ENCODE measurements at regions not wholly inside any gene's neighbourhood (a gene's known extent, or its start where the extent isn't known, plus 50 kb on each side); places are given as distances from the start of the nearest gene placed in this dataset.
"Not testable (repeated sequence)": the region's sequence is repeated elsewhere in the genome, so short reads cannot be mapped to it uniquely, and the experiment has no call there.

- no peak for TF ChIP-seq POLR2A (IDR thresholded peaks at IDR 0.05)
- no peak for TF ChIP-seq CTCF (IDR thresholded peaks at IDR 0.05)
- TF ChIP-seq POLR2AphosphoS5 (IDR thresholded peaks at IDR 0.05): no peak
- TF ChIP-seq EP300 (IDR thresholded peaks at IDR 0.05): no peak
- Histone ChIP-seq H3K27ac (no peak overlapping the region), H3K27me3 (no peaks in the 10 kb centered on the region), H3K4me3 (no peak overlapping the region), H3K4me1 (peaks cover 0 to 20% (median 16%) of the 10 kb centered on the region in 3 donors), H3K9me3 (no peaks in the 10 kb centered on the region), H3K36me3 (no peaks in the 10 kb centered on the region)
- ATAC-seq: no peak
- 64 to 78% methylated on average over 1 of the region's 1 CpG for WGBS, 2 donors (ENCODE audit: low coverage in 1 of 2)
These were observed 206.4 kb downstream of the RHOU start for GRCh38 chr1:228941666-228942065.

DNA sequence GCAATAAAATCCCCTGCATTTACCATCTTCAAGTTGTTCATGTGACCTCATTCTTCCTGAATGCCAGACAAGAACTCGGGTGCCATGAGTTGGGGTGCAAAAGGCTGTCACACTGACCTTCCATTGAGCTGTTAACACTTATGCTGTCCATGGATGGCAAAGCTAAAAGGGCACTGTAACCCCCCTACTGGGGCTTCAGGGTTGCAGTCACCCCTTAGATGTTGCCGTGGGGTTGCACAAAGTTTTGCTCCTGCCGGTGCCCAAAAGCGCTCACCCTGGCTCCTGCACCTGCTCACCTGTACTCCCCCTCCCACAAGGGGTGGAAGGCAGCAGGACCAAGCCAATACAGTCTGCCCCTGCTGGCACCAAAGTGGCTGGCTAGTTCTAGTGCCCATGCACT lies 208.2 kb downstream of the RHOU start:
- no CpG with 5 or more reads among the region's 4 CpGs for WGBS, 2 donors (ENCODE audit: low coverage in 1 of 2)
- Histone ChIP-seq H3K36me3 (no peaks in the 10 kb centered on the region), H3K9me3 (no peaks in the 10 kb centered on the region), H3K27me3 (no peaks in the 10 kb centered on the region), H3K27ac (no peak overlapping the region), H3K4me3 (no peak overlapping the region), H3K4me1 (peaks cover 0 to 2% (median under 1%) of the 10 kb centered on the region in 3 donors)
- no peak for TF ChIP-seq POLR2A (IDR thresholded peaks at IDR 0.05)
- no peak for TF ChIP-seq EP300 (IDR thresholded peaks at IDR 0.05)
- no peak for ATAC-seq

GRCh38 chr1:228944296-228944695 lies 209.0 kb downstream of the RHOU start:
- no peaks in the 10 kb centered on the region for H3K9me3 ChIP-seq
- 80 to 94% methylated on average over 1 to 2 of the region's 2 CpGs for WGBS, 2 donors (ENCODE audit: low coverage in 1 of 2)
- TF ChIP-seq EP300 (IDR thresholded peaks at IDR 0.05) (no peak), POLR2A (IDR thresholded peaks at IDR 0.05) (no peak), POLR2AphosphoS5 (IDR thresholded peaks at IDR 0.05) (no peak), CTCF (IDR thresholded peaks at IDR 0.05) (no peak)
- H3K27ac ChIP-seq: no peak overlapping the region
- no peak for ATAC-seq
- no peaks in the 10 kb centered on the region for H3K4me1 ChIP-seq
- H3K27me3 ChIP-seq: no peaks in the 10 kb centered on the region
- H3K4me3 ChIP-seq: no peak overlapping the region
- no peaks in the 10 kb centered on the region for H3K36me3 ChIP-seq

GRCh38 chr1:228944935-228945371 lies 209.7 kb downstream of the RHOU start:
- no peak overlapping the region for H3K27ac ChIP-seq
- no peak for TF ChIP-seq EP300 (IDR thresholded peaks at IDR 0.05)
- TF ChIP-seq CTCF (IDR thresholded peaks at IDR 0.05): no peak
- TF ChIP-seq POLR2AphosphoS5 (IDR thresholded peaks at IDR 0.05): no peak
- TF ChIP-seq POLR2A (IDR thresholded peaks at IDR 0.05): no peak

DNA sequence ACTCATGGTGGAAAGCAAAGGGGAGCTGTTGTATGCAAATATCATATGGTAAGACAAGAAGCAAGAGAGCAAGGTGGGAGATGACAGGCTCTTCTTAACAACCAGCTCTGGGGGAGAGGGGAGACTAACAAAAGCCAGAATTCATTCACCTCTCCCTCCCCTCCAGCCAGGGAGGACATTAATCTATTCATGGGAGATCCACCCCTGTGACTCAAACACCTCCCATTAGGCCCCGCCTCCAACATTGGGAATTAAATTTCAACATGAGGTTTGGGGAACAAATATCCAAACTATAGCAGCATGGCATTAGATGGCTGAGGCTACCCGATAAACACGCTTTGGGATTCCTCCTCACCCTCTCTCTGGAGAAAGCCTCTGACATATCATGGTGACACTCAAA lies 210.6 kb downstream of the RHOU start:
- H3K36me3 ChIP-seq: no peaks in the 10 kb centered on the region
- no peaks in the 10 kb centered on the region for H3K27me3 ChIP-seq
- H3K4me3 ChIP-seq: no peak overlapping the region
- no peaks in the 10 kb centered on the region for H3K4me1 ChIP-seq
- no peaks in the 10 kb centered on the region for H3K9me3 ChIP-seq
- H3K27ac ChIP-seq: no peak overlapping the region
- WGBS, 2 donors (ENCODE audit: low coverage in 1 of 2): 80 to 94% methylated on average over 1 to 2 of the region's 3 CpGs
- ATAC-seq: no peak
- no peak for TF ChIP-seq EP300 (IDR thresholded peaks at IDR 0.05)
- no peak for TF ChIP-seq POLR2A (IDR thresholded peaks at IDR 0.05)
- no peak for TF ChIP-seq POLR2AphosphoS5 (IDR thresholded peaks at IDR 0.05)
- no peak for TF ChIP-seq CTCF (IDR thresholded peaks at IDR 0.05)

More at GRCh38 chr1:228944935-228945371, 209.7 kb downstream of the RHOU start:
- H3K27me3 ChIP-seq: no peaks in the 10 kb centered on the region
- H3K4me1 ChIP-seq: no peaks in the 10 kb centered on the region
- no peaks in the 10 kb centered on the region for H3K36me3 ChIP-seq
- no peak overlapping the region for H3K4me3 ChIP-seq
- H3K9me3 ChIP-seq: no peaks in the 10 kb centered on the region
- WGBS, 2 donors (ENCODE audit: low coverage in 1 of 2): 74 to 82% methylated on average over 3 to 5 of the region's 5 CpGs
- ATAC-seq: no peak

GRCh38 chr1:228949617-228950016 lies 214.3 kb downstream of the RHOU start:
- H3K27ac ChIP-seq: peak overlapping the region in 1 of 4 donors; percentile 12
- not testable (repeated sequence) for H3K36me3 ChIP-seq, H3K4me3 ChIP-seq, H3K4me1 ChIP-seq, H3K9me3 ChIP-seq, H3K27me3 ChIP-seq, ATAC-seq
- WGBS, 2 donors (ENCODE audit: low coverage in 1 of 2): 67 to 74% methylated on average over 8 to 9 of the region's 9 CpGs
